ENCODE measurements at regions not wholly inside any gene's neighbourhood (a gene's known extent, or its start where the extent isn't known, plus 50 kb on each side); places are given as distances from the start of the nearest gene placed in this dataset.
"Not testable (repeated sequence)": the region's sequence is repeated elsewhere in the genome, so short reads cannot be mapped to it uniquely, and the experiment has no call there.

DNA sequence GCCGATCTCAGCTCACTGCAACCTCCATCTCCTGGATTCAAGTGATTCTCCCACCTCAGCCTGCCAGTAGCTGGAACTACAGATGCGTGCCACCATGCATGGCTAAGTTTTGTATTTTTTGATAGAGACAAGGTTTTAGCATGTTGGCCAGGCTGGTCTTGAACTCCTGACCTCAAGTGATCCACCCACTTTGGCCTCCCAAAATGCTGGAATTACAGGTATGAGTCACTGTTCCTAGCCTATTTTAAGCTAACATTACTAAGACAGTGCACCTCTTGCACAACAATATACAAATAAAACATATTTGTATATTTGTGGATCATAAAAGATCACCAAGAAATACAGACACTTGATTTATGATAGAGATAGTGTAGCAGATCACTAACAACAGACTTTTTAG, 139.1 kb downstream of the DUSP10 start:
- intact Hi-C loops (cut with micrococcal nuclease; ENCODE audit: unreplicated experiment): no loop called here
- BruUV-seq (replicated peaks): no TSS peak
- ChIA-PET POLR2A (no interaction called here), CTCF (no interaction called here)
- DNase-seq: no peak
- Histone ChIP-seq H3K36me3 (ENCODE audit: control insufficient read depth, insufficient read depth, low read length) (no peaks in the 10 kb centered on the region), H3K27me3 (replicated peaks; ENCODE audit: control insufficient read depth, insufficient read depth, low read length) (no peaks in the 10 kb centered on the region), H3K4me3 (ENCODE audit: low read depth, low read length) (no peak overlapping the region), H3K4me1 (no peaks in the 10 kb centered on the region), H3K9me3 (no peaks in the 10 kb centered on the region)
- TF ChIP-seq, protein P1, sequence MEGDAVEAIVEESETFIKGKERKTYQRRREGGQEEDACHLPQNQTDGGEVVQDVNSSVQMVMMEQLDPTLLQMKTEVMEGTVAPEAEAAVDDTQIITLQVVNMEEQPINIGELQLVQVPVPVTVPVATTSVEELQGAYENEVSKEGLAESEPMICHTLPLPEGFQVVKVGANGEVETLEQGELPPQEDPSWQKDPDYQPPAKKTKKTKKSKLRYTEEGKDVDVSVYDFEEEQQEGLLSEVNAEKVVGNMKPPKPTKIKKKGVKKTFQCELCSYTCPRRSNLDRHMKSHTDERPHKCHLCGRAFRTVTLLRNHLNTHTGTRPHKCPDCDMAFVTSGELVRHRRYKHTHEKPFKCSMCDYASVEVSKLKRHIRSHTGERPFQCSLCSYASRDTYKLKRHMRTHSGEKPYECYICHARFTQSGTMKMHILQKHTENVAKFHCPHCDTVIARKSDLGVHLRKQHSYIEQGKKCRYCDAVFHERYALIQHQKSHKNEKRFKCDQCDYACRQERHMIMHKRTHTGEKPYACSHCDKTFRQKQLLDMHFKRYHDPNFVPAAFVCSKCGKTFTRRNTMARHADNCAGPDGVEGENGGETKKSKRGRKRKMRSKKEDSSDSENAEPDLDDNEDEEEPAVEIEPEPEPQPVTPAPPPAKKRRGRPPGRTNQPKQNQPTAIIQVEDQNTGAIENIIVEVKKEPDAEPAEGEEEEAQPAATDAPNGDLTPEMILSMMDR (IDR thresholded peaks at IDR 0.05; ENCODE audit: insufficient read depth in 1 of 2, low read depth in 1 of 2, low read length in 1 of 2, severe bottlenecking in 1 of 2, unreplicated experiment in 1 of 2): no peak
- no peaks in the 10 kb centered on the region for H3K9me3 Mint-ChIP-seq (ENCODE audit: unreplicated experiment)
- H3K27me3 Mint-ChIP-seq (ENCODE audit: insufficient read depth, unreplicated experiment): peaks cover 7% of the 10 kb centered on the region
- H3K27ac Mint-ChIP-seq (ENCODE audit: unreplicated experiment): no peak overlapping the region
- H3K4me1 Mint-ChIP-seq (ENCODE audit: low read depth, unreplicated experiment): no peaks in the 10 kb centered on the region
- no peak overlapping the region for H3K4me3 Mint-ChIP-seq (ENCODE audit: unreplicated experiment)
- H3K36me3 Mint-ChIP-seq (ENCODE audit: insufficient read depth, unreplicated experiment): no peaks in the 10 kb centered on the region

DNA sequence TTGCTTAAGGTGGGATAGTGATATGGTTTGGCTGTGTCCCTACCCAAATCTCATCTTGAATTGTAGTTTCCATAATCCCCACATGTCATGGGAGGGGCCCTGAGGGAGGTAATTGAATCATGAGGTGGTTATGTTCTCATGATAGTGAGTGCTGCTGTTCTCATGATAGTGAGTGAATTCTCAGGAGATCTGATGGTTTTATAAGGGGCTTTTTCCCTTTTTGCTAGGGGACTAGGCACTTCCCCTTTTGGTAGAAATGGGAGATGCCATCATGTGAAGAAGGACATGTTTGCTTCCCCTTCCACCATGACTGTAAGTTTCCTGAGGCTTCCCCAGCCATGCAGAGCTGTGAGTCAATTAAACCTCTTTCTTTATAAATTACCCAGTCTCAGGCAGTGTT, 137.5 kb downstream of the DUSP10 start:
- H3K4me3 ChIP-seq (ENCODE audit: low read depth, low read length); BruUV-seq (replicated peaks); intact Hi-C loops (cut with micrococcal nuclease; ENCODE audit: unreplicated experiment); POLR2A ChIA-PET; H3K9me3 Mint-ChIP-seq (ENCODE audit: unreplicated experiment); H3K9me3 ChIP-seq; H3K4me3 Mint-ChIP-seq (ENCODE audit: unreplicated experiment); H3K4me1 ChIP-seq; CTCF ChIA-PET; H3K4me1 Mint-ChIP-seq (ENCODE audit: low read depth, unreplicated experiment); H3K27ac Mint-ChIP-seq (ENCODE audit: unreplicated experiment); H3K36me3 Mint-ChIP-seq (ENCODE audit: insufficient read depth, unreplicated experiment); H3K27me3 ChIP-seq (replicated peaks; ENCODE audit: control insufficient read depth, insufficient read depth, low read length); DNase-seq; H3K36me3 ChIP-seq (ENCODE audit: control insufficient read depth, insufficient read depth, low read length); H3K27me3 Mint-ChIP-seq (ENCODE audit: insufficient read depth, unreplicated experiment): not testable (repeated sequence)

GRCh38 chr1:221604948-221605347, 136.9 kb downstream of the DUSP10 start:
- ChIA-PET CTCF (no interaction called here), POLR2A (no interaction called here)
- Mint-ChIP-seq H3K36me3 (ENCODE audit: insufficient read depth, unreplicated experiment) (no peaks in the 10 kb centered on the region), H3K4me1 (ENCODE audit: low read depth, unreplicated experiment) (no peaks in the 10 kb centered on the region), H3K27me3 (ENCODE audit: insufficient read depth, unreplicated experiment) (no peaks in the 10 kb centered on the region), H3K9me3 (ENCODE audit: unreplicated experiment) (no peaks in the 10 kb centered on the region), H3K4me3 (ENCODE audit: unreplicated experiment) (no peak overlapping the region), H3K27ac (ENCODE audit: unreplicated experiment) (no peak overlapping the region)
- Histone ChIP-seq H3K36me3 (ENCODE audit: control insufficient read depth, insufficient read depth, low read length) (no peaks in the 10 kb centered on the region), H3K9me3 (no peaks in the 10 kb centered on the region), H3K4me3 (ENCODE audit: low read depth, low read length) (no peak overlapping the region), H3K4me1 (no peaks in the 10 kb centered on the region), H3K27me3 (replicated peaks; ENCODE audit: control insufficient read depth, insufficient read depth, low read length) (no peaks in the 10 kb centered on the region)
- BruUV-seq (replicated peaks): no TSS peak
- DNase-seq: no peak
- TF ChIP-seq, protein P1 (IDR thresholded peaks at IDR 0.05; ENCODE audit: insufficient read depth in 1 of 2, low read depth in 1 of 2, low read length in 1 of 2, severe bottlenecking in 1 of 2, unreplicated experiment in 1 of 2): no peak
- intact Hi-C loops (cut with micrococcal nuclease; ENCODE audit: unreplicated experiment): no loop called here

- no peaks in the 10 kb centered on the region for H3K36me3 ChIP-seq (ENCODE audit: control insufficient read depth, insufficient read depth, low read length)
- CTCF ChIA-PET: no interaction called here
- POLR2A ChIA-PET: no interaction called here
- H3K4me3 ChIP-seq (ENCODE audit: low read depth, low read length): no peak overlapping the region
- H3K4me1 ChIP-seq: no peaks in the 10 kb centered on the region
- TF ChIP-seq, protein P1 (IDR thresholded peaks at IDR 0.05; ENCODE audit: insufficient read depth in 1 of 2, low read depth in 1 of 2, low read length in 1 of 2, severe bottlenecking in 1 of 2, unreplicated experiment in 1 of 2): no peak
- no TSS peak for BruUV-seq (replicated peaks)
- H3K4me3 Mint-ChIP-seq (ENCODE audit: unreplicated experiment): no peak overlapping the region
- H3K9me3 Mint-ChIP-seq (ENCODE audit: unreplicated experiment): no peaks in the 10 kb centered on the region
- intact Hi-C loops (cut with micrococcal nuclease; ENCODE audit: unreplicated experiment): no loop called here
- H3K27me3 Mint-ChIP-seq (ENCODE audit: insufficient read depth, unreplicated experiment): no peaks in the 10 kb centered on the region
- no peaks in the 10 kb centered on the region for H3K27me3 ChIP-seq (replicated peaks; ENCODE audit: control insufficient read depth, insufficient read depth, low read length)
- no peaks in the 10 kb centered on the region for H3K4me1 Mint-ChIP-seq (ENCODE audit: low read depth, unreplicated experiment)
- no peak for DNase-seq
- H3K36me3 Mint-ChIP-seq (ENCODE audit: insufficient read depth, unreplicated experiment): no peaks in the 10 kb centered on the region
- no peak overlapping the region for H3K27ac Mint-ChIP-seq (ENCODE audit: unreplicated experiment)
- no peaks in the 10 kb centered on the region for H3K9me3 ChIP-seq
Observed at GRCh38 chr1:221605569-221605968, 136.3 kb downstream of the DUSP10 start.

All from Caco-2 (cell line).